ENCODE measurements at regions not wholly inside any gene's neighbourhood (a gene's known extent, or its start where the extent isn't known, plus 50 kb on each side); places are given as distances from the start of the nearest gene placed in this dataset.

DNA sequence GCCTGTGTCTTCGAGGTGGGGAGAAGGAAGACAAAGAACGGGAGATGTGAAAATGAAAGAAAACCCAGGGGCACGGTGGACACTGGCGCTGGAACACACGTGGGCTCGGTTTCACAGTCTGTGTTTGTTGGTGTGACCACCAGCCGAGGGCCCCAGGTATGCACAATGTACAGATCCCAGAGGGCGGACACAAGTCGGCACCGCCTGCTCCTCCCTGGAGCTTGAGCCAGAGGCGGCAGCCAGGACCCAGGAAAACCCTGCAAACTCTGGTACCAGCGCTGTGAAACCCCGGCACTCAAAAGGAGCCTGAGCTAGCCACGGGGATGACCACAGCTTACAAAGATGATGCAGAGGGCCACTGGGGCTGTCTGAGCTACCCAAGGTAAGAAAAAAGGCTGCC lies 105.0 kb downstream of the SHANK2 start:
- TF ChIP-seq, protein P1, sequence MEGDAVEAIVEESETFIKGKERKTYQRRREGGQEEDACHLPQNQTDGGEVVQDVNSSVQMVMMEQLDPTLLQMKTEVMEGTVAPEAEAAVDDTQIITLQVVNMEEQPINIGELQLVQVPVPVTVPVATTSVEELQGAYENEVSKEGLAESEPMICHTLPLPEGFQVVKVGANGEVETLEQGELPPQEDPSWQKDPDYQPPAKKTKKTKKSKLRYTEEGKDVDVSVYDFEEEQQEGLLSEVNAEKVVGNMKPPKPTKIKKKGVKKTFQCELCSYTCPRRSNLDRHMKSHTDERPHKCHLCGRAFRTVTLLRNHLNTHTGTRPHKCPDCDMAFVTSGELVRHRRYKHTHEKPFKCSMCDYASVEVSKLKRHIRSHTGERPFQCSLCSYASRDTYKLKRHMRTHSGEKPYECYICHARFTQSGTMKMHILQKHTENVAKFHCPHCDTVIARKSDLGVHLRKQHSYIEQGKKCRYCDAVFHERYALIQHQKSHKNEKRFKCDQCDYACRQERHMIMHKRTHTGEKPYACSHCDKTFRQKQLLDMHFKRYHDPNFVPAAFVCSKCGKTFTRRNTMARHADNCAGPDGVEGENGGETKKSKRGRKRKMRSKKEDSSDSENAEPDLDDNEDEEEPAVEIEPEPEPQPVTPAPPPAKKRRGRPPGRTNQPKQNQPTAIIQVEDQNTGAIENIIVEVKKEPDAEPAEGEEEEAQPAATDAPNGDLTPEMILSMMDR (IDR thresholded peaks at IDR 0.05): no peak
- TF ChIP-seq POLR2A (IDR thresholded peaks at IDR 0.05): no peak
